Left hindlimb (tissue), 1 donor: ENCODE measurements at regions not wholly inside any gene's neighbourhood (a gene's known extent, or its start where the extent isn't known, plus 50 kb on each side); places are given as distances from the start of the nearest gene placed in this dataset.

ENCODE experiments used
- DNase-seq: peaks from one replicate; pipeline ENCODE4 v3.0.0-alpha.2; 2018

DNA sequence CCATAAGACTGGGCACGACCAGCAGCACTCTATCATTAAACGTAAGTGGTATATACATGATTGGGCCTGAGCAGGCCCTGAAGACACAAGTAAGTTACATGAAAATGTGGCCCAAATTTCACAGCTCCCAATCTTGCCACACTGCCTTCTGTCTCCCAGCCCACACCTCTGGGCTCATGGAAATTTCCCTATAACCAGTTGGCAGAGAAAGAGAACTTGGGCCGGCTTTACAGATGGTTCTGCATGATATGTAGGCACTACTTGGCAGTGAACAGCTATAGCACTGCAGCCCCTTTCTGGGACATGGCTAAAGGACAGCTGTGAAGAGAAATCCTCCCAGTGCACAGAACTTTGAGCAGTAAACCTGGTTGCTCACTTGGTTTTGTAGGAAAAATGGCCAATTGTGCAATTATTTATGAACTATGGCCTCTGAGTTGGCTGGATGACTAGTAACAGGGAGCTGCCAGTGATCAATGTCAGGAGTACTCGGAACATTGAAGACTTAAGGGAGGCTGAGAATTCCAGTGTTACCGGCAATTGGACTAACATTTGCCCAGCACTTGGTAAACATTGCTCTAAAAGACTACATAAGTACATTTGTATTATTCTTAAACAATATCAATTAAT, 1006.6 kb upstream of the LRRN3 start:
- DNase-seq: no peak

GRCh38 chr7:110090110-110090820, 1000.7 kb upstream of the LRRN3 start:
- DNase-seq: no peak

GRCh38 chr7:110095372-110096052, 995.4 kb upstream of the LRRN3 start:
- DNase-seq: no peak

- no peak for DNase-seq
Observed at GRCh38 chr7:110104243-110104642, 986.7 kb upstream of the LRRN3 start.

- no peak for DNase-seq
Observed at GRCh38 chr7:110105307-110105706, 985.6 kb upstream of the LRRN3 start.

DNA sequence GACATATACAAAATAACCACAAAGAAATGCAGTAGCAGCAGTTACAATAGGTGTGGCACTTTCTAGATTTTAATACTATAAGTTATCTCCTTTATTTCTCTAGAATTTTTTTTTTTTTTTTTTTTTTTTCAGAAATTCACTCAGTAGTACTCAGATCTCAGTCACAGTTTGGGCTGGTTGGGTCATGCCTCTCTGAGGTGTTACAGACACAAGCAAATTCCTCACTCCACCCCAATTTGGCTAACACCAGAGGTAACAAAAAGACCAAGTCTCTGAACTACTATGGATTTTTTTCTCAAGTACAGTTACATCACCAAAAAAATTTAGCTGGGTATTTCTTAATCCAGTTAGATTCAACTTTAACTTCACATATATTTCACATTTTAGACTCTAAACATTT, 985.1 kb upstream of the LRRN3 start:
- DNase-seq: no peak

- DNase-seq: no peak
Observed at GRCh38 chr7:110119883-110120581, 970.9 kb upstream of the LRRN3 start.

GRCh38 chr7:110129159-110129558, 961.8 kb upstream of the LRRN3 start:
- no peak for DNase-seq

DNA sequence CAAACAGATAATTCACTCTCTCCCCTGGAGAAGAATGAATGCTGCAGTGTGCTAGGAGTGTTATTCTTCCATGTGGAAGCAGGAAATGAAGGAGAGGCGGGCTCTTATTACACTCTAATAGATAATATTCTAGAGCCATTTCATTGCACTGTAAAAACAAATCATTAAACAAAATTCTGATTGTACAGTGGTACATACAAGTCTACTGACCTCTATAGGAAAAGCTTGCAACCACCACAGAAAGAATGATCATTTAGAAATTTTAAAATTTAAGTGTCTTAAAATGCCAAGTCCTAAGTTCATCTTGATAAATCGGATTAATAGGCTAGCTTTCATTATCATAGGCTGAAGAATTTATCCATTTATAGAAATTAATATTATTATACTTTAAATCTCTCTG, 960.3 kb upstream of the LRRN3 start:
- DNase-seq: no peak

- no peak for DNase-seq
Observed at GRCh38 chr7:110131344-110131743, 959.6 kb upstream of the LRRN3 start.

- no peak for DNase-seq
Observed at GRCh38 chr7:110139056-110139455, 951.9 kb upstream of the LRRN3 start.

DNA sequence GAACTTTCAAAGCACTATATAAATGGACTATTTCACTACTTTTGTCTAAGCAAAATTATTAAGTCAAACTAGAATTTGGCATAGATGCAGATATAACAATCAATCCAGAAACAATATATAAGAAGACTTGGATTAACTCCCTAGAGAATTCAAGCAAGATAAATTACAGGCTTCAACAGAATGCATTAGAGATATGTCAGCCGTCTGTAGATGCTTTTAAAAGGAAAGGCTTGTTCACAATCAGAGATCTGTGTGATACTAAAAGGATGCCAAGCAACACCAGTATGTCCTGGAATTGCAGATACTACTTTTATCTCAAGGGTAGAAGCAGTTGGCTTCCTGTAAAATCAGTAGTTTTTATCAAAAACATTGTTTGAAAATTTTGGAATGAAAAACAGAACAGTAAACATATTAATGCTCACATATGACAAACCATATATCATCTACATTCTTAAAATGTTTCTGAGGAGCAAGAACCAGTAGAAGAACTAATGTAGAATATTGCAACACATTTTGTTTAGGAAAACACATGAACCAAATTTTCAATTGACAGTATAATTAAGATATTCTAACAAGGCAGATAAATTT, 947.9 kb upstream of the LRRN3 start:
- DNase-seq: no peak

- DNase-seq: no peak
Observed at GRCh38 chr7:110144599-110144998, 946.3 kb upstream of the LRRN3 start.

DNA sequence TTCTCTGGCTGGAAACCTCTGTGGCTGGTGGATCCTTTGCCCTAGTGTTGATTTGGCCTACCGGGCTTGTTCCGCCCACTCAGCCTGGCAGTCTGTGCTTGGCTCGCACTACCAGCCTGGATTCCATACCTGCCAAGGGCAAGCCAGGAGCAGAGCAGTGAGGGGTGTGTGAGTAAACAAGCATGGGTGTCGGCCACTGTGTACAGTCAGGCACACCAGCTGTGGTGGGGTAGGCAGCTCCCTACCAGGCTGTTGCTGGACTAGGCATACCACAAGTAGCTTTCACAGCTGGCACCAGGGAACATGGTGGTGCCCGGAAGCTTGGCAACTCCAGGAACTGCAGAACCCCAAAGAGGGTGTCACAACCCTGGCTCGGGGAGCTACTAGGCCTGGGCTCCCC, 942.9 kb upstream of the LRRN3 start:
- DNase-seq: no peak

GRCh38 chr7:110153222-110153621, 937.7 kb upstream of the LRRN3 start:
- DNase-seq: no peak

- DNase-seq: no peak
Observed at GRCh38 chr7:110156511-110156910, 934.4 kb upstream of the LRRN3 start.

DNA sequence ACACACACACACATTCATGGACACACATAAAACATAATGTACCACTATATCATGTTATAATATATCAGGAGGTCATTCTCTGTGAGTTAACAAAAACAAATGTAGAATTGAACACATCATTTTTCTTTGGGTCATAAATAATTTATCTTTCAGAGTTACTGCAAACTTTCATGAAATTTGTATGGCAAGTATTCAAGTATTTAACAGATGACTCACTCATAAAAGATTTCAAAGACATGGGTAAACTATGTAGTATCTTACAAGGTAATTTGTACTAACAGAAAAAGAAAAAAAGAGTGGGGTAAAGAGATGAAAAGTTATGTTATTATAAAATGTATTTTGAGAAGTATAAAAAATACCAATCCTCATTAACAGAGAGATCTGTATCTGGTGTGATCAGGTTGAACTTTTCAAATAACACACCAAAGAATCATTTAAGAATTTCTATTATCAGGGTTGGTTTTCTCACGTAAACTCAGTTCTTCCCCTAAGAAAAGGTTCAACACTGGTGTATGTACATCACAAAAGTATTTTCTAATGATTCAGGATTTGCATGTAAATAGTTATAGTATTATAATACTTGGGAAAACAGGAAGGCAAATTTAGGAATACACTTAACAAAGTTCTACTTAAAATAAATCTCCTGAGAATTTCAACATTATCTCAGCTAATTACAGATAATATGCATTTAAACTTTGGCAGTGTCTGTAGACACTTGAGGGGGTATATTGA, 933.1 kb upstream of the LRRN3 start:
- DNase-seq: no peak

DNA sequence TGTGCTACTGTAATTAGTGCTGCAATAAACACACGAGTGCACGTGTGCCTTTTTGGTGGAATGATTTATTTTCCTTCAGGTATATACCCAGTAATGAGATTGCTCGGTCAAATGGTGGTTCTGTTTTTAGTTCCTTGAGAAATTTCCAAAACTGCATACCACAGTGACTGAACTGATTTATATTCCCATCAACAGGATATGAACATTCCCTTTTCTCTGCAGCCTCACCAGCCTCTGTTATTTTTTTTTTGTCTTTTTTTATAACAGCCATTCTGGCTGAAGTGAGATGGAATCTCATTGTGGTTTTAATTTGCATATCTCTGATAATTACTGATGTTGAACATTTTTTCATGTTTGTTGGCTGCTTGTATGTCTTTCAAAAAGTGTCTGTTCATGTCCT, 922.9 kb upstream of the LRRN3 start:
- DNase-seq: no peak

DNA sequence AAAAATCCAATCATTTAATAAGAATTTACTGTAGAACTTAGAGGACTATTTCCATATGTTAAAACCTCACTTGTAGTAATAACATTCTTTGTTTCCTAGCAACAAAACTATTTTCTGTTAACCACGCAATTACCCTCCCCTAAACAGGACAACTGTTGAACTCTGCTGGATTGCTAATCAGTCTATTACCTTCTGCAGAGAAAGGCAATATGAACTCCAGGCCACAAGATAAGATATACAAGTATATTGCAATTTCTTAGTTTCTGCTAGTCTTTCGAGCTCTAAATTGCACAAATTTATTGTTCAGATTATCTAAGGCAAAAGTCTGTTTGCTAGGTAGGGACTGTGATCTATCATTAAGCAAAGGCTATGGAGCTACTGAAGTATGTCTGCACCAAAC, 920.1 kb upstream of the LRRN3 start:
- DNase-seq: no peak

GRCh38 chr7:110177463-110177862, 913.5 kb upstream of the LRRN3 start:
- DNase-seq: no peak

- no peak for DNase-seq
Observed at GRCh38 chr7:110179037-110179436, 911.9 kb upstream of the LRRN3 start.

DNA sequence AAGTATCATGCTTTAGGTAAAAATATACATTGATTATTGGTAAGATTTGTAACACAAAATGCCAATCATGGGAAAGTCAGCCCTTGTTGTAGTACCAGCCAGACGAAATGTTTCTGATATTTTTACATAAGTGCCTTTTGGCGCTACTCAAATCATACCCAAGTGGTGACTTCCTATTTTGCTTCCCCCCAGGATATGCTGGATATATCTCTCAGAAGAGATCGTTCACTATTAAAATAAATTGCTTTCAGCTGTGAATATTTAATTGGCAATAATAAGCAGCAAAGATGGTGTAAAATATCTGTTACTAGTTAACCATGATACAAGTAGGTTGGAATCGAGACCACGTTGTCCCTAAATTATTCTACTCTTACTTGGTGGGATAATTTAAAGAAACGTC, 909.2 kb upstream of the LRRN3 start:
- DNase-seq: no peak

GRCh38 chr7:110186334-110186733, 904.6 kb upstream of the LRRN3 start:
- DNase-seq: no peak
